GM04503 (cell line): ENCODE measurements at regions not wholly inside any gene's neighbourhood (a gene's known extent, or its start where the extent isn't known, plus 50 kb on each side); places are given as distances from the start of the nearest gene placed in this dataset.
"Not testable (repeated sequence)": the region's sequence is repeated elsewhere in the genome, so short reads cannot be mapped to it uniquely, and the experiment has no call there.

Experiments used
- DNase-seq: peaks from one replicate; pipeline ENCODE4 v3.0.0-alpha.2; 2012; ENCODE audit warnings: low read depth

GRCh38 chr13:84137292-84137691 lies 255.0 kb upstream of the SLITRK1 start:
- DNase-seq = no peak

- DNase-seq = no peak
Observed at GRCh38 chr13:84136582-84136981, 254.3 kb upstream of the SLITRK1 start.

GRCh38 chr13:84132491-84132890 lies 250.2 kb upstream of the SLITRK1 start:
- DNase-seq = no peak

- no peak for DNase-seq
Observed at GRCh38 chr13:84131249-84131648, 249.0 kb upstream of the SLITRK1 start.

GRCh38 chr13:84130495-84131114 lies 248.3 kb upstream of the SLITRK1 start:
- no peak for DNase-seq

GRCh38 chr13:84129966-84130365 lies 247.7 kb upstream of the SLITRK1 start:
- no peak for DNase-seq

- no peak for DNase-seq
Observed at GRCh38 chr13:84127597-84128128, 245.4 kb upstream of the SLITRK1 start.

GRCh38 chr13:84126671-84127171 lies 244.4 kb upstream of the SLITRK1 start:
- no peak for DNase-seq

GRCh38 chr13:84121456-84121855 lies 239.2 kb upstream of the SLITRK1 start:
- no peak for DNase-seq

GRCh38 chr13:84118839-84119409 lies 236.7 kb upstream of the SLITRK1 start:
- DNase-seq = no peak

GRCh38 chr13:84098273-84098672 lies 216.0 kb upstream of the SLITRK1 start:
- no peak for DNase-seq

- no peak for DNase-seq
Observed at GRCh38 chr13:84097148-84097547, 214.9 kb upstream of the SLITRK1 start.

GRCh38 chr13:84096216-84096615 lies 213.9 kb upstream of the SLITRK1 start:
- DNase-seq = no peak

- no peak for DNase-seq
Observed at GRCh38 chr13:84088996-84089395, 206.7 kb upstream of the SLITRK1 start.

- no peak for DNase-seq
Observed at GRCh38 chr13:84086847-84087162, 204.5 kb upstream of the SLITRK1 start.

GRCh38 chr13:84086098-84086846 lies 204.0 kb upstream of the SLITRK1 start:
- not testable (repeated sequence) for DNase-seq

- DNase-seq = no peak
Observed at GRCh38 chr13:84082462-84082861, 200.2 kb upstream of the SLITRK1 start.

GRCh38 chr13:84080748-84081530 lies 198.7 kb upstream of the SLITRK1 start:
- no peak for DNase-seq

GRCh38 chr13:84077271-84077670 lies 195.0 kb upstream of the SLITRK1 start:
- no peak for DNase-seq

- DNase-seq = no peak
Observed at GRCh38 chr13:84076280-84076679, 194.0 kb upstream of the SLITRK1 start.

GRCh38 chr13:84050536-84050935 lies 168.3 kb upstream of the SLITRK1 start:
- DNase-seq = no peak
